Omental fat pad (tissue), 3 donors: ENCODE measurements at regions not wholly inside any gene's neighbourhood (a gene's known extent, or its start where the extent isn't known, plus 50 kb on each side); places are given as distances from the start of the nearest gene placed in this dataset.

Source experiments
- ATAC-seq: fragments of 150-250 bp; one replicate; pipeline ENCODE4 v1.9.1; 2016; ENCODE audit warnings: mild to moderate bottlenecking, moderate library complexity; ENCODE audit not compliant: low FRiP score
- DNase-seq: peaks from one replicate; pipeline ENCODE4 v3.0.0-alpha.2; 2019; ENCODE audit warnings: low spot score
- TF ChIP-seq, protein P1 (sequence below), 3 donors: fragments of 450-650 bp; IDR thresholded peaks; one replicate each; pipeline ENCODE4 v1.5.1; 2016 to 2017; ENCODE audit warnings: antibody characterized with exemption in 3 of 3, mild to moderate bottlenecking in 3 of 3, moderate library complexity in 2 of 3

DNA sequence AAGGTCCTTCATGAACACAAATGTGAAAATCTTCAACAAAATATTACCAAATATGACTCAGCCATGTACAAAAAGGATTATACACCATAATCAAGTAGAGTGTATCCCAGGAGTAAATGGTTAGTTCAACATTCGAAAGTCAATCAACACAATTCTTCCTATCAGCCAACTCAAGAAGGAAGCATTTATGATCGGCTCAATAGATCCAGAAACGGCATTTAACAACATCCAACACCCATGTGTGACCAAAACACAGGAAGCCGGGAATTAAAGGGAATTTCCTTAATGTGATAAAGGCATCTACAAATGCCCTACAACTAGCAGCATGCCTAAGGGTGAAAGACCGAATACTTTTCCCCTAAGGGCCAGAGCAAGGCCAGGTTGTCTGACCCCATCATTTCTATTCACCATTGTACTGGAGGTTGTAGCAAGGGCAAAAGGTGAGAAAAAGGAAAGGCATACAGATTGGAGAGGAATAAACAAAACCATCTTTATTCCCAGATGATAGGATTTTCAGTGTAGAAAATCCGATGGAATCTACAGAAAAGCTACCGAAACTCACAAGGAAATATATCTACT is 69.9 kb upstream of the CLDN5 start:
- no peak for ATAC-seq
- DNase-seq = no peak

DNA sequence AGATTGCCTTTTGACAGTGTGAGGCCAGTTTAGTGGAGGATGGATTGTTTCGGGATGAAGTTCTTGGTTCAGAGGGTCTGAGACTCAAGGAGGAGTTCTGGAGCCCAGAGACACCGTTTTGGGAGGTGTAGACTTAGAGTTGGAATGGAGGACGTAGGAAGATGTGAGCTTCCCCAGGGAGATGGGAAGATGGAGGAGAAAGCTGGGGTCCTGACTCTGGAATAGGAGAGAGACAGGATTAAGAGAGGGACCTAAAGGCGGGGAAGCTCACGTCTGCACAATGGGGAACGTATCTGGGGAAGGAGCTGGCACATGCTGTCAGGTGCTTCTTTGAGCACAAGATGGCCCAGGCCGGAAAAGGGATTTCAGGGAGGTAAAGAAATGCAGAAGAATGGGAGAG is 71.3 kb upstream of the CLDN5 start:
- DNase-seq = no peak
- no peak for ATAC-seq
- TF ChIP-seq, protein P1, sequence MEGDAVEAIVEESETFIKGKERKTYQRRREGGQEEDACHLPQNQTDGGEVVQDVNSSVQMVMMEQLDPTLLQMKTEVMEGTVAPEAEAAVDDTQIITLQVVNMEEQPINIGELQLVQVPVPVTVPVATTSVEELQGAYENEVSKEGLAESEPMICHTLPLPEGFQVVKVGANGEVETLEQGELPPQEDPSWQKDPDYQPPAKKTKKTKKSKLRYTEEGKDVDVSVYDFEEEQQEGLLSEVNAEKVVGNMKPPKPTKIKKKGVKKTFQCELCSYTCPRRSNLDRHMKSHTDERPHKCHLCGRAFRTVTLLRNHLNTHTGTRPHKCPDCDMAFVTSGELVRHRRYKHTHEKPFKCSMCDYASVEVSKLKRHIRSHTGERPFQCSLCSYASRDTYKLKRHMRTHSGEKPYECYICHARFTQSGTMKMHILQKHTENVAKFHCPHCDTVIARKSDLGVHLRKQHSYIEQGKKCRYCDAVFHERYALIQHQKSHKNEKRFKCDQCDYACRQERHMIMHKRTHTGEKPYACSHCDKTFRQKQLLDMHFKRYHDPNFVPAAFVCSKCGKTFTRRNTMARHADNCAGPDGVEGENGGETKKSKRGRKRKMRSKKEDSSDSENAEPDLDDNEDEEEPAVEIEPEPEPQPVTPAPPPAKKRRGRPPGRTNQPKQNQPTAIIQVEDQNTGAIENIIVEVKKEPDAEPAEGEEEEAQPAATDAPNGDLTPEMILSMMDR (IDR thresholded peaks at IDR 0.05) = no peak

More for the DNA sequence above, 69.9 kb upstream of the CLDN5 start:
- TF ChIP-seq, protein P1 (IDR thresholded peaks at IDR 0.05) = no peak

DNA sequence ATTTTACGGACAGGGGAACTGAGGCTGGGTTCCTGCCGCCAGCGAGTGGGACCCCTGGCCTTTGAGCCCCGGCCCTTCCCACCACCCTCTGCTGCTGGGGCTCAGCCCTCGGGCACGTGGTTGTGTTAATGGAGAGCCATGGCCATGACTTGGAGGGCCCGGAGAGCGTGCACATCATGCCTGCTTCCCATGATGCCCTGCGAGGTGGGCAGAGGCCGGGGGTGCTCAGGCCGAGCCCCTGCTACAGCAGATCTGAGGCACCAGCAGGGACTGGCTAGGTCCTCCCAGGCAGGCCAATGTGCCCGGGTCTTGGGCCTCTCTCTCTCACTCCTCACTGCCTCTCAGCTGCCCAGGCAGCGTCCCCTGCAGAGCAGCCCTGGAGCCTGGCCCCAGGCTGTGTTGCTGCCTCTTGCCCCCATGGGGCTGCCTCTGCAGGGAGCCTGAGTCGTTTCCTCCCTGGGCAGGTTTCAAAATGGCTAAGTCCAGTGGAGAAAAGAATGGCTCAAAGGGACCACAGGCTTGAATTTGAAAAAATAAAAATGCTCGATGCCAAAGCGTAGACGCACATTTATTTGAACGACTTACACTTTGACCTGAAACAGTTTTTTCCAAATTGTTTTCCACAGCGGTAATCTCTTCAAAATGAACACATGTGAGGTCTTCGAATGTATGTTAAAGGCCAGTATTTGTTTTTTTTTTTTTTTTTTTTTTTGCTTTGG is 72.6 kb upstream of the CLDN5 start:
- ATAC-seq (no peak), DNase-seq (no peak)
- TF ChIP-seq, protein P1 (IDR thresholded peaks at IDR 0.05) = no peak

DNA sequence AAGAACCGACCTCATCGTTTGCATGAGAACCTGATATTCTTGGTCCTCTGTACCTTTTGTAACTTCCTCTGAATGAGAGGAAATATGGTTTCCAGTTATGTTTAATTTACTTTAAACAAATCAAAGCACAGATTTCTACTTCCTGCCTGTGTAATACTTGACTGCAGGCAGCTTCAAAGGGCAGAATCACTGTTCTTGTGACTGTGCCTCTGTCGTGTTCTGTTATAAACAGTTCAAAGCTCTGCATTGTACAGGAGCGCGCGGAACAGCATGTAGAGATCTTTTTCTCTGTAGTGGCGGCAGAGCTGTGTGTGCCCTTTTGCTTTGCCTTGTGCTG is 73.2 kb upstream of the CLDN5 start:
- no peak for ATAC-seq
- DNase-seq = no peak
- TF ChIP-seq, protein P1 (IDR thresholded peaks at IDR 0.05) = no peak

DNA sequence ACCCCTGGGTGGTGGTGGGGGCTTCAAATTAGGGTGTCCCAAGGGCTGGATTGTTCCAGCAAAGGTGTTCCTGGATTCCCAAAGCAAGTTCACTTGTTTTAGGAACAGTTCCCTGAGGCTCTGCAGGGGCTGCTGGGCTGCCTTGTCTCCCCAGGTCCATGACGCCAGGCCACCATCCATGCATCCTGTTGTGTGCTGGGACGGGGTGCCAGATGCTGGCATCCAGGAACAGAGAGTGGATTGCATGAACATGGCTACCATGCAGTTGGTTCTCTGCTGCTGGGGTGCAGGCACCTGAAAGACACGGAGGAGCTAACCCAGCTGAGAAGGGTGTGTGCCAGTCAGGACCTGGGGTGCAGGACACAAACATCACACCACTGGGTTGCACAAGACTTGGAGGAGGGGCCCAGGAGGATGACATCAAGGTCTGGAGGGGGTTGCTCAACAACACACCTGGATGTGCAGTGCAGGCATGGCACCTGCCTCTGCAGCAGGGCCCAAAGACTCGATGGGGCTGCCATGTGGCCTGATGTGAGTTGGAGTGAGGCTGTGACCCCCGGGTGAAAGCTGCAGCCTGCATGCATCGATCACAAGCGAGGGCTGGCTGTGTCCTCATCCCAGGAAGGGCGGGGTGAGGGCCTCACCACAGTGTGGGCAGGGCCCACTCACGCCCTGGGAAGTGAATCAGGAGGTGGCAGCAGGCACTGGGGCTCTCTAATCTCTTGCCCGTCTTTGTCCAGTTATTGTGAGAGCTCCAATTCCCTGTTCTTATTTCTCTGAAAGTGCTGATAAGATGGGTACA is 74.0 kb upstream of the CLDN5 start:
- DNase-seq (no peak), ATAC-seq (no peak)
- TF ChIP-seq, protein P1 (IDR thresholded peaks at IDR 0.05) = no peak

DNA sequence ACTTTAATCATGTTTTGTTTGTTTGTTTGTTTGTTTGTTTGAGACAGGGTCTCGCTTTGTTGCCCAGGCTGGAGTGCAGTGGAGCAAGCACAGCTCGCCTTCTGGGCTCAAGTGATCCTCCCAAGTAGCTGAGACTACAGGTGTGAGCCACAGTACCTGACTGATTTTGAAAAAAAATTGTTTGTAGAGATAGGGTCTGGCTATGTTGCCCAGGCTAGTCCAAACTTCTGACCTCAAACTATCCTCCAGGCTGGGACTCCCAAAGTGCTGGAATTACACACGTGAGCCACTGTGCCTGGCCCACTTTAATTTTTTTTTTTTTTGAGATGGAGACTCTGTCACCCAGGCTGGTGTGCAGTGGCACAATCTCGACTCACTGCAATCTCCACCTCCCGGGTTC is 74.8 kb upstream of the CLDN5 start:
- TF ChIP-seq, protein P1 (IDR thresholded peaks at IDR 0.05) = no peak
- DNase-seq (no peak), ATAC-seq (no peak)
